Immature natural killer cell (primary cell): ENCODE measurements at regions not wholly inside any gene's neighbourhood (a gene's known extent, or its start where the extent isn't known, plus 50 kb on each side); places are given as distances from the start of the nearest gene placed in this dataset.
"Not testable (repeated sequence)": the region's sequence is repeated elsewhere in the genome, so short reads cannot be mapped to it uniquely, and the experiment has no call there.

ENCODE experiments used
- DNase-seq, 3 donors: peaks; one replicate each; pipeline ENCODE4 v3.0.0; 2022; ENCODE audit warnings: mixed read lengths in 1 of 3
- H3K27ac Mint-ChIP-seq, 6 donors: one replicate each; pipeline ENCODE4 v1.8.0; 2020; ENCODE audit warnings: mixed read lengths in 6 of 6, mild to moderate bottlenecking in 5 of 6, inconsistent platforms in 4 of 6, moderate library complexity in 3 of 6
- H3K27me3 Mint-ChIP-seq, 3 donors: one replicate each; pipeline ENCODE4 v1.8.0; 2020 to 2021; ENCODE audit warnings: low read depth in 3 of 3, mild to moderate bottlenecking in 3 of 3, mixed read lengths in 3 of 3, moderate library complexity in 3 of 3, inconsistent platforms in 1 of 3
- H3K36me3 Mint-ChIP-seq, 3 donors: one replicate each; pipeline ENCODE4 v1.8.0; 2020; ENCODE audit warnings: mixed read lengths in 3 of 3, inconsistent platforms in 2 of 3, mild to moderate bottlenecking in 2 of 3
- H3K4me1 Mint-ChIP-seq, 2 donors: one replicate each; pipeline ENCODE4 v1.8.0; 2020; ENCODE audit warnings: inconsistent platforms in 2 of 2, mild to moderate bottlenecking in 2 of 2, mixed read lengths in 2 of 2, moderate library complexity in 1 of 2
- H3K4me3 Mint-ChIP-seq, 5 donors: one replicate each; pipeline ENCODE4 v1.8.0; 2020; ENCODE audit warnings: mild to moderate bottlenecking in 5 of 5, mixed read lengths in 5 of 5, inconsistent platforms in 3 of 5, moderate library complexity in 3 of 5
- H3K9me3 Mint-ChIP-seq, 6 donors: one replicate each; pipeline ENCODE4 v1.8.0; 2020; ENCODE audit warnings: mild to moderate bottlenecking in 6 of 6, mixed read lengths in 6 of 6, inconsistent platforms in 4 of 6, moderate library complexity in 3 of 6

- DNase-seq, result no peak
- Mint-ChIP-seq H3K4me1 (peaks cover 4 to 13% of the 10 kb centered on the region in 2 donors), H3K36me3 (no peaks in the 10 kb centered on the region), H3K27ac (no peak overlapping the region), H3K27me3 (peaks cover 0 to 6% (median 2%) of the 10 kb centered on the region in 3 donors), H3K4me3 (no peak overlapping the region), H3K9me3 (peaks cover 0 to 2% (median 0%) of the 10 kb centered on the region in 6 donors)
Measured at GRCh38 chrX:63581906-63582305, 203.1 kb downstream of the ARHGEF9 start.

- Mint-ChIP-seq H3K4me1 (peaks cover 4 to 13% of the 10 kb centered on the region in 2 donors), H3K4me3 (no peak overlapping the region), H3K27me3 (peaks cover 0 to 6% (median 2%) of the 10 kb centered on the region in 3 donors), H3K27ac (no peak overlapping the region), H3K9me3 (peaks cover 0 to 2% (median 0%) of the 10 kb centered on the region in 6 donors), H3K36me3 (no peaks in the 10 kb centered on the region)
- no peak for DNase-seq
Measured at GRCh38 chrX:63581398-63581797, 203.6 kb downstream of the ARHGEF9 start.

- Mint-ChIP-seq H3K4me3 (no peak overlapping the region), H3K27ac (no peak overlapping the region), H3K9me3 (peaks cover 0 to 1% (median 0%) of the 10 kb centered on the region in 6 donors), H3K4me1 (peaks cover 1 to 13% of the 10 kb centered on the region in 2 donors), H3K27me3 (peaks cover 0 to 3% (median 0%) of the 10 kb centered on the region in 3 donors), H3K36me3 (no peaks in the 10 kb centered on the region)
- no peak for DNase-seq
Measured at GRCh38 chrX:63576533-63576932, 208.5 kb downstream of the ARHGEF9 start.

- not testable (repeated sequence) for DNase-seq, H3K9me3 Mint-ChIP-seq
Measured at GRCh38 chrX:63575700-63576099, 209.3 kb downstream of the ARHGEF9 start.

GRCh38 chrX:63566856-63567255, 215.7 kb upstream of the SPIN4 start:
- Mint-ChIP-seq H3K4me1 (peaks cover 3 to 6% of the 10 kb centered on the region in 2 donors), H3K4me3 (no peak overlapping the region), H3K36me3 (peaks cover 0 to 8% (median 4%) of the 10 kb centered on the region in 3 donors), H3K27me3 (peaks cover 0 to 22% (median 4%) of the 10 kb centered on the region in 3 donors), H3K9me3 (peaks cover 2 to 13% (median 5%) of the 10 kb centered on the region in 6 donors), H3K27ac (no peak overlapping the region)
- DNase-seq, result no peak

More at GRCh38 chrX:63575700-63576099, 209.3 kb downstream of the ARHGEF9 start:
- not testable (repeated sequence) for H3K4me3 Mint-ChIP-seq, H3K27ac Mint-ChIP-seq, H3K36me3 Mint-ChIP-seq, H3K27me3 Mint-ChIP-seq
- peaks cover 1 to 13% of the 10 kb centered on the region in 2 donors for H3K4me1 Mint-ChIP-seq

- DNase-seq, result no peak
- Mint-ChIP-seq H3K4me3 (peak overlapping the region; percentile 93 to 100 (median 99)), H3K4me1 (peaks cover 27 to 51% of the 10 kb centered on the region in 2 donors), H3K27ac (peak overlapping the region; percentile 81 to 97 (median 94)), H3K9me3 (peaks cover under 1 to 8% (median under 1%) of the 10 kb centered on the region in 6 donors), H3K36me3 (peaks cover 0 to 5% (median under 1%) of the 10 kb centered on the region in 3 donors), H3K27me3 (peaks cover 0 to 21% (median 1%) of the 10 kb centered on the region in 3 donors)
Measured at GRCh38 chrX:63561425-63561824, 210.3 kb upstream of the SPIN4 start.

- Mint-ChIP-seq H3K27ac (peak overlapping the region; percentile 93 to 97 (median 94)), H3K27me3 (peaks cover 0 to 21% (median 1%) of the 10 kb centered on the region in 3 donors), H3K4me3 (peak overlapping the region; percentile 93 to 100 (median 99)), H3K4me1 (peaks cover 29 to 58% of the 10 kb centered on the region in 2 donors), H3K36me3 (no peaks in the 10 kb centered on the region), H3K9me3 (peaks cover 0 to 1% (median 0%) of the 10 kb centered on the region in 6 donors)
- peak; percentile 64 to 70 (median 65) for DNase-seq
Measured at GRCh38 chrX:63560601-63561218, 209.6 kb upstream of the SPIN4 start.

GRCh38 chrX:63551856-63552255, 200.7 kb upstream of the SPIN4 start:
- Mint-ChIP-seq H3K4me1 (peaks cover 9 to 34% of the 10 kb centered on the region in 2 donors), H3K27ac (no peak overlapping the region), H3K9me3 (peaks cover 0 to 2% (median 0%) of the 10 kb centered on the region in 6 donors), H3K4me3 (no peak overlapping the region), H3K36me3 (peaks cover 0 to 5% (median 4%) of the 10 kb centered on the region in 3 donors), H3K27me3 (no peaks in the 10 kb centered on the region)
- DNase-seq, result no peak

- Mint-ChIP-seq H3K27ac (peak overlapping the region in 4 of 6 donors; percentile 46 to 60 (median 52)), H3K4me3 (no peak overlapping the region), H3K27me3 (peaks cover 0 to 6% (median 2%) of the 10 kb centered on the region in 3 donors), H3K9me3 (peaks cover 0 to 9% (median 6%) of the 10 kb centered on the region in 6 donors), H3K4me1 (peaks cover 57 to 74% of the 10 kb centered on the region in 2 donors), H3K36me3 (peaks cover 0 to 18% (median 0%) of the 10 kb centered on the region in 3 donors)
- no peak for DNase-seq
Measured at GRCh38 chrX:63530654-63531053, 179.5 kb upstream of the SPIN4 start.

GRCh38 chrX:63529961-63530360, 178.8 kb upstream of the SPIN4 start:
- Mint-ChIP-seq H3K27ac (peak overlapping the region; percentile 5 to 60 (median 47)), H3K9me3 (peaks cover 0 to 9% (median 6%) of the 10 kb centered on the region in 6 donors), H3K36me3 (peaks cover 0 to 18% (median 0%) of the 10 kb centered on the region in 3 donors)

GRCh38 chrX:63526863-63527262, 175.7 kb upstream of the SPIN4 start:
- Mint-ChIP-seq H3K9me3 (peaks cover 0 to 9% (median 6%) of the 10 kb centered on the region in 6 donors), H3K27me3 (peaks cover 0 to 5% (median 0%) of the 10 kb centered on the region in 3 donors), H3K27ac (peak overlapping the region; percentile 79 to 91 (median 86)), H3K4me1 (peaks cover 57 to 65% of the 10 kb centered on the region in 2 donors), H3K36me3 (peaks cover 0 to 15% (median 0%) of the 10 kb centered on the region in 3 donors), H3K4me3 (peak overlapping the region; percentile 63 to 81 (median 64))
- DNase-seq, result peak; percentile 57 to 63 (median 60)

More at GRCh38 chrX:63529961-63530360, 178.8 kb upstream of the SPIN4 start:
- Mint-ChIP-seq H3K4me3 (peak overlapping the region in 2 of 5 donors; percentile 10 to 30), H3K4me1 (peaks cover 58 to 73% of the 10 kb centered on the region in 2 donors), H3K27me3 (peaks cover 0 to 5% (median 2%) of the 10 kb centered on the region in 3 donors)
- DNase-seq, result no peak

- H3K27me3 Mint-ChIP-seq, result peaks cover 0 to 5% (median 0%) of the 10 kb centered on the region in 3 donors
- peak; percentile 41 to 58 (median 56) for DNase-seq
- peaks cover 68 to 71% of the 10 kb centered on the region in 2 donors for H3K4me1 Mint-ChIP-seq
- H3K27ac Mint-ChIP-seq, result peak overlapping the region; percentile 79 to 91 (median 86)
- H3K36me3 Mint-ChIP-seq, result peaks cover 0 to 5% (median 0%) of the 10 kb centered on the region in 3 donors
- peaks cover 0 to 6% (median 2%) of the 10 kb centered on the region in 6 donors for H3K9me3 Mint-ChIP-seq
- peak overlapping the region; percentile 37 to 81 (median 63) for H3K4me3 Mint-ChIP-seq
Measured at GRCh38 chrX:63525491-63525890, 174.4 kb upstream of the SPIN4 start.

- Mint-ChIP-seq H3K4me3 (peak overlapping the region in 1 of 5 donors; percentile 9), H3K27ac (peak overlapping the region in 2 of 6 donors; percentile 24 to 69), H3K4me1 (peaks cover 39 to 44% of the 10 kb centered on the region in 2 donors)
- H3K9me3 Mint-ChIP-seq, H3K27me3 Mint-ChIP-seq, H3K36me3 Mint-ChIP-seq: not testable (repeated sequence)
- peak in 2 of 3 donors; percentile 20 to 31 for DNase-seq
Measured at GRCh38 chrX:63519368-63519767, 168.2 kb upstream of the SPIN4 start.

GRCh38 chrX:63514569-63515080, 163.5 kb upstream of the SPIN4 start:
- Mint-ChIP-seq H3K27ac (no peak overlapping the region), H3K4me3 (no peak overlapping the region), H3K36me3 (no peaks in the 10 kb centered on the region), H3K4me1 (peaks cover 27 to 45% of the 10 kb centered on the region in 2 donors), H3K9me3 (no peaks in the 10 kb centered on the region), H3K27me3 (peaks cover 0 to 2% (median under 1%) of the 10 kb centered on the region in 3 donors)
- DNase-seq, result no peak
